HG03045 (cell line): ENCODE measurements at regions not wholly inside any gene's neighbourhood (a gene's known extent, or its start where the extent isn't known, plus 50 kb on each side); places are given as distances from the start of the nearest gene placed in this dataset.
"Not testable (repeated sequence)": the region's sequence is repeated elsewhere in the genome, so short reads cannot be mapped to it uniquely, and the experiment has no call there.

ENCODE experiments used
- ATAC-seq: cut with Tn5 transposase; IDR thresholded peaks from one replicate; pipeline ENCODE4 v1.9.1; 2021; ENCODE audit warnings: mild to moderate bottlenecking, moderate library complexity; ENCODE audit not compliant: unreplicated experiment

GRCh38 chr18:27301615-27302378 is 116.7 kb upstream of the CHST9 start:
- ATAC-seq, result no peak

- no peak for ATAC-seq
Measured at GRCh38 chr18:27298214-27298804, 113.2 kb upstream of the CHST9 start.

DNA sequence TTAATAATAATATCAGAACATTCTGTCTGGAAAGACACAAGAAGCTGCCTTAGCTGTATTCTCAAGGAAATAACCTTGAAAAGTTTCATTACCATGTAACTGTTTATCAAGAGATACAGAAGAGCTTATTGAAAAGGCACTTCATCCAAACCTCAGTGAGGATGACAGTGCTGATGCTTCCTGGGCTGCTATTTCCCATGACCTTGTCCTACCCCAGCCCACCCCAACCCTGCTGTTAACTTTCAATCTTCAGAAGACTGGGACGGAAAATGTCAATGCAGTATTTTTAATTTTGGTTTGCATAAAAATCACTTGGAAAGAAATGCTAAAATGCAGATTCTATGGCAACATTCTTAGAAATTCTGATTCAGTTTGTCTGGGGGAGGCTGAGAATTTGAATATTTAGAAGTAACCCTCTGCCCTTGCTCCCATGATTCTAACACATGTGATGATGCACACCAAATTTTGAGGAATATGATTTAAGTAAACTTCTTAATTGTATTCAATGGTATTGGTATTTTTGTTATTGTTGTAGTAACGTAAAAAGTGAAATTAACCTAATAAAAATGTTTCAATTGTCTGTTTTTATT is 101.0 kb upstream of the CHST9 start:
- not testable (repeated sequence) for ATAC-seq

GRCh38 chr18:27278131-27278530 is 93.0 kb upstream of the CHST9 start:
- no peak for ATAC-seq

- no peak for ATAC-seq
Measured at GRCh38 chr18:27277554-27277953, 92.4 kb upstream of the CHST9 start.

- no peak for ATAC-seq
Measured at GRCh38 chr18:27276886-27277285, 91.8 kb upstream of the CHST9 start.

- ATAC-seq, result no peak
Measured at GRCh38 chr18:27276479-27276878, 91.4 kb upstream of the CHST9 start.

DNA sequence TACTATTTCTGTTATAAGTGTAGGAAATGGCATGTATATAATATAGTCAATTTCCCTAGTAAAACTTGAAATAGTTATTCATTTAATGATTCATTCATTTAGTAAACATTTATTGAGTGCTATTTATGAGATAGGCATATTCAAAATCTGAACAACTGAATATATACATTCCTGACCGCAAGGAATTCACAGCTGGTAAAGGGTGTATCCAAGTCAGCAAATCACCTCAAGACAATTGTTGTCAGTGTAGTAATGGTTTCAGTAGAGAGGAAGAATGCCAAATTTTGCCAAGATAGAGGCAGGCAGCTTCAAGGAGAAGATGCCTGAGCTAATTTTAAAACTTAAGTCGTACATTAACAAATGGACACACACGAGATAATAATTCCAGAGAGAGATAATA is 89.8 kb upstream of the CHST9 start:
- no peak for ATAC-seq

GRCh38 chr18:27270508-27270907 is 85.4 kb upstream of the CHST9 start:
- no peak for ATAC-seq

GRCh38 chr18:27263369-27263768 is 78.3 kb upstream of the CHST9 start:
- ATAC-seq, result no peak

- ATAC-seq, result no peak
Measured at GRCh38 chr18:27261769-27262549, 76.9 kb upstream of the CHST9 start.

DNA sequence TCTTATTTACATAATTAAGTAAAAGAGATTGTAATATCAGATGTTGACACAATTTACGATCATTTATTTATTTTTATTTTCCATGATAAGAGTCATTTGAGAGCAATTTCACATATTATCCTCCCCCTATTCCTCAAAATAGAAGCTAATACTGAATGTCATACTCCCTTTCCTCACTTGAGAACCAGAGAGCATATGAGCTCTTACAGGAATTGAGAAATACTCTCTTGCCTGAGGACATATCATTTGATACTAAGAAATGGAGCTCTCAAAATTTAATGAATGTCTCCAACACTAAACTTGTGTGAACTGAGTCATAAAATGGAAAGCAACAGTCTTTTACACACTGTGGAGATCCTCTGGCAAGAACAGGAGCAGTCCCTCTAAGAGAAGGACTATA is 68.5 kb upstream of the CHST9 start:
- no peak for ATAC-seq

DNA sequence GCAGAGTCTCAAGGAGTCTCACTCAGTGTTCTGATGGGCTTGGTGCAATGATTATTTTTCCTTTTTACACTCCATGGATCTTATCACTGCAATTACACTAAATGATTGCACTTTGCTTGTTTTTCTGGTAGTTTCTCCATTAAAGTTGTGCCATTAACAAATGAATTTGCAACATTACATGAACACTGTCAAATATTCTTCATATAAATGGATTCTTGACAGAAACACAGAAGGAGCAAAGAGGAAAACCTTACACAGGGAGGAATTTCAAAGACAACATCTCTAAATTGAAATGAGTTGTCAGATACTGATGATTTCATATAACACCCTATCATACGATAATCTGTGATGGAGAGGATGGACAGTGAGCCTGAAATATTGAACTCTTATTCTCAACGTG is 65.4 kb upstream of the CHST9 start:
- no peak for ATAC-seq

GRCh38 chr18:27249933-27250332 is 64.8 kb upstream of the CHST9 start:
- no peak for ATAC-seq

DNA sequence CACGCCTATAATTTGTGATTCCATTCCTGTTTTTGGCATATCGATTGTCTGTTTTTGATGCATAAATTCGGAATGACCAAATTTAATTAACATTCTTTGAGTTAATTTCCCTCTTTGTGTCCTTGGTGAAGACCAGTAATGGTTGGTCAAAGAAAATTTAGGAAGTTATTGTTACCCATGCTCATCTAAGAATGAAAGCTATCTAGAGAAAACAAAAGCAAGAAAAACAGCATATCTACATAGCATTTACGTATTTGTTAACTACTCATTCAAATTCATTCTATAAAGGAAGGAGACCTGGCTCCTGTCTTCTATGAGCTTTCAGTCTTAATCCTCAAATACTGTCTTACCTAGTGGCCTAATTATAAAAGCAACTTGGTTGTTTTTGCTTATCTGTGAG is 59.2 kb upstream of the CHST9 start:
- no peak for ATAC-seq

GRCh38 chr18:27242392-27243047 is 57.4 kb upstream of the CHST9 start:
- no peak for ATAC-seq

- no peak for ATAC-seq
Measured at GRCh38 chr18:27240383-27240782, 55.3 kb upstream of the CHST9 start.

DNA sequence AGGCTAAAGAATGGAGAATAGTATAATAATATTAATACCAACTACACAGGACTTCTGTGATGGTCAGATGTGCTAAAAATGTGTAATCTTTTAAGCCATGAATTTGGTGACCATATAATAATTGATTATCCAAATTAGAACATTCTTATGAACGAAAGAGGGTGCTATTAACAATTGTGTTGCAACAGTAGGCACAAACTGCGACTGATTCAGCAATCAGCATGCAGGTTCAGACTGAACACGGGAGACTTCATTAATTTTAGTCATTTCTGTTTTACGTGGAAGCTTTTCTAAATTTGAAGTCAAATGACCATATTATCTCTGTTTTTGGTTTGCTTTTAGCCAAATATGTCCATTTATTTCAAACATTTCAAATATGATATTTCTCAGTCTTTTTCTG is 54.6 kb upstream of the CHST9 start:
- ATAC-seq, result no peak

GRCh38 chr18:27235218-27235870 is 50.2 kb upstream of the CHST9 start:
- ATAC-seq, result no peak
